HG02884 (cell line): ENCODE measurements at regions not wholly inside any gene's neighbourhood (a gene's known extent, or its start where the extent isn't known, plus 50 kb on each side); places are given as distances from the start of the nearest gene placed in this dataset.
"Not testable (repeated sequence)": the region's sequence is repeated elsewhere in the genome, so short reads cannot be mapped to it uniquely, and the experiment has no call there.

ENCODE experiments used
- ATAC-seq: cut with Tn5 transposase; IDR thresholded peaks from one replicate; pipeline ENCODE4 v1.9.1; 2021; ENCODE audit warnings: mild to moderate bottlenecking, moderate library complexity; ENCODE audit not compliant: unreplicated experiment

DNA sequence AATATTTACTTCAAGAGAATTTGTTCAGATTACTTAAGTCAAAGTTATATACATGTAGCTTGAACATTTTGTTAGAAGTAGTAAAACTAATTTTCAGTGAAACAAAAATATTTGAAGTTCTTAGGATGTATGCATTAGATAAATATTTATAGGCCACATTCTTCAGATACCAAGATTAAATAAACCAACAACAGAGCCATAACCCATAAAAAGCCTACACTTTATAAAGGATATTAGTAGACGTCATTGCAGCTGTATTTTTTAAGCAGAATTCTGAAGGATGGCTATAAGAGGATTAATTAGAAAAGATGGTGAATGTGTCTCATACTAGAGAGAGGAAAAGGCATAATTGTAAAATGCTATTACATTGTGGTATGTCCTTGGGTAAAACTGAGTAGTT lies 449.7 kb upstream of the ALCAM start:
- ATAC-seq: no peak

DNA sequence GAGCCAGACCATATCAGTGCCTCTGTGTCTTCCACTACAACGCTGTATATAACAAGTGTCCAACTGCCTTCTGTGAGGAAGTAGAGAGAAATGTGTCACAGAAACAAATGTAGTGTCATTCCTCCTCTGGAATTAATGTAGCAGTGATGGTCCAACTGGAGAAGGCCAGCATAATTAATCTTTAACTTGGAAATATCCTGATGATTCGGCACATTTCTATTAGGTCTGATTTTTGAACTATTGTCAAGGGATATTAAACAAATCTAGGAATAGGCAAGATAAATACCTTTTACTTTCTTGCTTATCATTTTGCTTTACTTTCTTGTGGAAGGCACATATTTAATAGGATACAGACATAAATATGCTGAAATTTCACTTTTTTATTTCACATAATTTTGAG lies 446.2 kb upstream of the ALCAM start:
- ATAC-seq: no peak

- no peak for ATAC-seq
These were observed 432.7 kb upstream of the ALCAM start for GRCh38 chr3:104933972-104934371.

DNA sequence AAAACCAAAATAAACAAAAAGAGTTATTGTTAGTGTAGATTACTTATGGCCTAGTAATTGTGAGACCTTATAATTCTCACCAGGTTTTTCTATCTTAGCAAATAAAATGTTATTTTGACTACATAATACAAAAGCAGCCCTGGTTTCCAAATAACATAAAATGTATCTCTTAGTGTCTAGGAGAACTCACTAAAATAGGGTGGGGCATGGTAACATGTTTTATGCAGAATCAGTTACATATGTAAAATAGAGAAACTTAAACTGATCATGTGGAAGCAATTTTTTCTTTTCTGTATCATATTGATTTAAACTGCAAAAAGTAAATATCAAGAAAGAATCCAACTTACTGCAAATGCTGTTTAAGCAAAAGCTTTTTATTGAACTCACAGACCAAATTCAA lies 431.1 kb upstream of the ALCAM start:
- no peak for ATAC-seq

DNA sequence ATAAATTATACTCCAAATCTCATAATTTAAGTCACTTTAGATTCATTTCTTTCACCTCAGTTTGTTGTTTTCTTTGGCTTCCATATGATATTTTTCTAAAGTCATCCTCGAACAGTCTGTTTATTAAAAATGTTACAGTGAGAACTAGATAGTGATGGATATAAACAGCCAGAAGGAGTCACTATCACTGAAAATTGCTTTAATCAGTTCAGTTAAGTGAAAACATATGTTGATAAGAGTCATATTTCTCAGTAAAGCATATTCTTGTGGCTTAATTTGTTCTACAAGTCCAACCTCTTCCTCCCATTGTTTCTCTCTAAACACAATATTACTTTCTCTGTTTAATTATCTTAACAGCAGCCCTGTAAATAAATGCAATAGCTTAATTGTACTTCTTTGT lies 427.5 kb upstream of the ALCAM start:
- ATAC-seq: no peak

- no peak for ATAC-seq
These were observed 424.9 kb upstream of the ALCAM start for GRCh38 chr3:104941785-104942184.

DNA sequence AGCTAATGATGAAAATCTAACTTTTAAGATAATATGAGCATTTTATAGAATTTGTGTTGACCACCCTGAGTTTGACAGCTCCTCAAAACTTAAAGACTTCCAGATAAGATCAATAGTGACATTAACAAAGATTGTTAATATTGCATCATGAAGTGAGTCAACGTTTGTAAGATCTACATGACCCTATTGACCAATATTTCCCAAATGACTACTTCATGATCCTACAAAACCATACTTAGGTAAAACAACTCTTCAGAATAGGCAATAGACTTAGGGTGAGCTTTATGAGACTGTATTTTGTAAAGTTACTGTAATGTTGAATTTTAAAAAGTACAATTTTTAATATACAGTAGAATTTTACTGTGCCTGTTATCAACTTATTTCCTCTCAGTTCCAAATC lies 422.7 kb upstream of the ALCAM start:
- ATAC-seq: no peak

- ATAC-seq: no peak
These were observed 418.8 kb upstream of the ALCAM start for GRCh38 chr3:104947943-104948342.

DNA sequence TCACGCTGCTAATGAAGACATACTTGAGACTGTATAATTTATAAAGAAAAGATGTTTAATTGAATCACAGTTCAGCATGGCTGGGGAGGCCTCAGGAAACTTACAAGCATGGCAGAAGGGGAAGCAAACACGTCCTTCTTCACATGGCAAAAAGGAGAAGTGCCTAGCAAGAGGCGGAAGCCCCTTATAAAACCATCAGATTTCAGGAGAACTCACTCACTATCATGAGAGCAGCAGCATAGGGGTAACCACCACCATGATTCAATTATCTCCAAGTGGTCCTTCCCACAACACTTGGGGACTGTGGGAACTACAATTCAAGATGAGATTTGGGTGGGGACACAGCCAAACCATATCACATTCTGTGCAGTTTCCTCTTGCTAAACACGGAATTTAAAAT lies 416.9 kb upstream of the ALCAM start:
- not testable (repeated sequence) for ATAC-seq

- ATAC-seq: no peak
These were observed 415.3 kb upstream of the ALCAM start for GRCh38 chr3:104951426-104951825.

- ATAC-seq: no peak
These were observed 414.4 kb upstream of the ALCAM start for GRCh38 chr3:104952146-104952972.

DNA sequence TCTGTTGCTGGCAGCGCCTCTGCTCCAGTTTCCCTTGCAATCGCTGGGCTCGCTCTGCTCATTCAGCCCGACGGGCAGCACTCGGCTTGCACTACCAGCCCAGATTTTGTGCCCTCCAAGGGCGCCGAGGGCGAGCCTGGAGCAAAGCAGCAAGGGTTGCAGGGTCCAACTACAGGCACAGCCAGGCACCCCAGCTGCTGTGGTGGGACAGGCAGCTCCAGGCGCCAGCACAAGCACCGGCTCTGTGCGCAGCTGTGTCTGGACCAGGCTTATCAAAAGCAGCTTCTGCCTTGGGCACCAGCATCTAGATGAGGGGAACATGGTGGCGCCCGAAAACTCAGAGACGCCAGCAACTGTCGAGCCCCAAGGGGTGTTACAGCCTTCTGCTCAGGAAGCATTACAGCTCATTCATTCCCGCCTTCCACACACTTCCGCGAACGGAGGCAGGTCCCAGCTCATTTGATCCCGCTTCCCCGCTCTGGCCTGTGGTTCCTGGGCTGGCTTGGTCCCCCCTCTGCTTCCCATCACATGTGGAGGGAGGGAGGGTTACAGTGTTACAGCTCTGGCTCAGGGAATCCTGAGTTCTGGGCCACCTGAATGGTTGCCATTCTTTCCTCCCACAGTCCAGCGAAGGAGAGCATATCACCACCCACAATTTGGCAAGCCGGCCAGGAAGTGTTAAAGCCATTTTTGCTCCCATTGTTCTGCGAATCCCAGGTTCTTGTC lies 409.9 kb upstream of the ALCAM start:
- no peak for ATAC-seq

DNA sequence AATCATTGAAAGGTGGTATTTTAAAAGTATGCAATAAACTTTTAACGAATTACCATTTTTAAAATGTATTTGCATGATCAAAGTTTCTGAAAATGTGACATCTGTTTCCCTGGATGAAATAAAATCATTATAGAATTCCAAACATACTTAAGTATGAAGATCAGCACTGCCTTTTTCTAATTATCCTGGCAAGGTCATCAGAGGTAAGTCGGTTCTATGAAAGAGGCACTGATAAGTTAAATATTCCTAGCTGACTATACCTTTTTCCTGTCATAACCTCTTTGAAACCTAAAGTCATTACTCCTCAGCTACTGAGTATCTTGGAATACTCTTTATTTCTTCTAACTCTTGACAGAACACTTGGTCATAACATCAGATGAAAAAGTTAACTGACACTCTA lies 406.1 kb upstream of the ALCAM start:
- ATAC-seq: no peak

DNA sequence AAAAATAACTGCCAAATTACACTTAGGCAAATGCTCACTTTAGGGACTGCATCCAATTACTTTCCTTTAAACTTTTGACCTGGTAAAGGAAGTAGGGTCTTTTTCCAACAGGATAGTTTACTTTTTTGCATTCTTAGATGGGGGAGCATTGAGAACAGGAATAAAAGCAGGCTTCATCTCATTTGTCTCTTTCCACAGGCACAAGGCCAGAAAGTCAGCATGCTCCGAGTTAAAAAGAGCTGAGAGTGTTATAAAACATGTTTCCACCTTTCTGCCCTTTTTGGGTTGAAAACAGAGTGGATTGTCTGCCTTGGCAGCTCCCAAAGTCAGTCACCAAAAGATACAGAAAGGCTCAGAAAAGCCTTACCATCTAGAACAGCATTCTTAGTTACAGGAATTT lies 404.9 kb upstream of the ALCAM start:
- ATAC-seq: no peak

- no peak for ATAC-seq
These were observed 392.4 kb upstream of the ALCAM start for GRCh38 chr3:104974316-104974715.

DNA sequence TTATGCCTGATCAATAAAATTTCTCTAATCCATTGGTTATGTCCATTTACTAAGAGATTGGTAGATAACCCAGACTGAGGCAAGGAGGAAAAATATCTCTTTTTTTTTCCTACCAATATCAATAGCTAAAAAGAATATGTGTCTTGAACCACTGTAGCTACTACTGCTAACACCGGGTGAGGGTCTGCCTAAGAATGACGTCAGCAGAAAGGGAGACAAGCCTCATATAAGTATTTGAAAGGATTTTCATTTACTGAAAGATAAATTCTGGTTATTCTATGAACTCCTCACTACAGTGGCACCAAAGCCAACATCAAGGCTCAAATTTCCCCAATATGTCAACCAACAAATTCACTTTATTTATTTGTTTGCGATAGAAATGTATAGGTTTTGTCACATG lies 389.0 kb upstream of the ALCAM start:
- no peak for ATAC-seq

- ATAC-seq: no peak
These were observed 384.6 kb upstream of the ALCAM start for GRCh38 chr3:104982130-104982529.

DNA sequence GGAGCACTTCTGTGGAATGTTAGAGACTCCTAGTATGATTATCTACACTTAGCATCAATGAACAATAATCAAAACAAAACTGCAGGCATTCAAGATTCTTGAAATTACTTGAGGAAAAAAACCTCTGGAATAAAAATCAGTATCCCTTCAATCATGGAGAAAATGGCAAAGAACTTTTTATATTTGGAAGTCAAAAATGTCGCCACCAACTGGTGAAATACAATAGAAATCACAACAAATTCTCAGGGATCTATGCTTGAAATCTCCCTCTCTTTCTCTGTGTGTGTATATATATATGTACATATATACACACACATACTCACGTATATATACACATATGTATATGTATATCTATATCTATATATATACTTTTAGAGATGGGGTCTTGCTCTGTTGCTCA lies 378.9 kb upstream of the ALCAM start:
- ATAC-seq: no peak

- no peak for ATAC-seq
These were observed 378.2 kb upstream of the ALCAM start for GRCh38 chr3:104988496-104988895.

- no peak for ATAC-seq
These were observed 376.8 kb upstream of the ALCAM start for GRCh38 chr3:104989878-104990277.

DNA sequence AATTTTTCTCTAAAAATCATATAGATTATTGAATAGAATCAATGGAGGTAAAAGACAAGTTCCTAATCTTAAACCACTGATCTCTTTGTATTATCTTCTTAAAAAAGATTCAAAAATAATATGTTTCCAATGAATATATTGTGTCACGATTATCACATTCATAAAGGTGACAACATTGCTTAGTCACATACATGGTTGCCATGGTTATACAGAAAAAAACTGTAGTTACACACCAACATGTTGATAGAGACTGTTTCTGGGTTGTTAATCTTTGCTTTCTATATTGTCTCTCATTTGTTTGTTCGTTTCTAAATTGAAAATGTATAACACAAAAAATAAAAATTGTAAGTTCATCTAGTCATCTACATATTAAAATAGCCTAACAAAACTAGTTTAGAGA lies 376.0 kb upstream of the ALCAM start:
- no peak for ATAC-seq

- no peak for ATAC-seq
These were observed 374.0 kb upstream of the ALCAM start for GRCh38 chr3:104992676-104993075.
